ENCODE measurements at regions not wholly inside any gene's neighbourhood (a gene's known extent, or its start where the extent isn't known, plus 50 kb on each side); places are given as distances from the start of the nearest gene placed in this dataset.

DNA sequence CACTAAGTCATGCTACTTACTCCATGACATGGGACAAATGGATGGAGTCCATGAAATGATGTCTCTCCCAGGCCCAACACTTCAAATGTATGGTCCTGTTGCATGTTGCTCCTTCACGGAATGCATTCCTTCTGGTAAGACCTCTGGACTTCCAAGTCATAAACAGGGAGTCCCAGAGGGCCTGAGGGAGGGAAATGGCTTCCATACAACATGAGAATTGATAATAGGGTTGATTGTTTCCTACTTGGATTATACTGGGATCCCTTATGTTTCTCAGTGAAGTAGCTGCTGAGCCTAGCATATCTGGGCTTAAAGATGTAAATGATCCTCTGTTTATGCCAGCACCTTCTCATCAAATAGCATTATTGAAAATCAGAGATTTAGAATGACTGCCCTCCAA lies 104.2 kb upstream of the MAGI3 start:
- H3K4me3 ChIP-seq (ENCODE audit: low read depth, low read length): no peak overlapping the region
- no peak for DNase-seq (ENCODE audit: low read depth)
- TF ChIP-seq, protein P1, sequence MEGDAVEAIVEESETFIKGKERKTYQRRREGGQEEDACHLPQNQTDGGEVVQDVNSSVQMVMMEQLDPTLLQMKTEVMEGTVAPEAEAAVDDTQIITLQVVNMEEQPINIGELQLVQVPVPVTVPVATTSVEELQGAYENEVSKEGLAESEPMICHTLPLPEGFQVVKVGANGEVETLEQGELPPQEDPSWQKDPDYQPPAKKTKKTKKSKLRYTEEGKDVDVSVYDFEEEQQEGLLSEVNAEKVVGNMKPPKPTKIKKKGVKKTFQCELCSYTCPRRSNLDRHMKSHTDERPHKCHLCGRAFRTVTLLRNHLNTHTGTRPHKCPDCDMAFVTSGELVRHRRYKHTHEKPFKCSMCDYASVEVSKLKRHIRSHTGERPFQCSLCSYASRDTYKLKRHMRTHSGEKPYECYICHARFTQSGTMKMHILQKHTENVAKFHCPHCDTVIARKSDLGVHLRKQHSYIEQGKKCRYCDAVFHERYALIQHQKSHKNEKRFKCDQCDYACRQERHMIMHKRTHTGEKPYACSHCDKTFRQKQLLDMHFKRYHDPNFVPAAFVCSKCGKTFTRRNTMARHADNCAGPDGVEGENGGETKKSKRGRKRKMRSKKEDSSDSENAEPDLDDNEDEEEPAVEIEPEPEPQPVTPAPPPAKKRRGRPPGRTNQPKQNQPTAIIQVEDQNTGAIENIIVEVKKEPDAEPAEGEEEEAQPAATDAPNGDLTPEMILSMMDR (IDR thresholded peaks at IDR 0.05; ENCODE audit: control insufficient read depth, extremely low read depth, insufficient read depth): no peak

DNA sequence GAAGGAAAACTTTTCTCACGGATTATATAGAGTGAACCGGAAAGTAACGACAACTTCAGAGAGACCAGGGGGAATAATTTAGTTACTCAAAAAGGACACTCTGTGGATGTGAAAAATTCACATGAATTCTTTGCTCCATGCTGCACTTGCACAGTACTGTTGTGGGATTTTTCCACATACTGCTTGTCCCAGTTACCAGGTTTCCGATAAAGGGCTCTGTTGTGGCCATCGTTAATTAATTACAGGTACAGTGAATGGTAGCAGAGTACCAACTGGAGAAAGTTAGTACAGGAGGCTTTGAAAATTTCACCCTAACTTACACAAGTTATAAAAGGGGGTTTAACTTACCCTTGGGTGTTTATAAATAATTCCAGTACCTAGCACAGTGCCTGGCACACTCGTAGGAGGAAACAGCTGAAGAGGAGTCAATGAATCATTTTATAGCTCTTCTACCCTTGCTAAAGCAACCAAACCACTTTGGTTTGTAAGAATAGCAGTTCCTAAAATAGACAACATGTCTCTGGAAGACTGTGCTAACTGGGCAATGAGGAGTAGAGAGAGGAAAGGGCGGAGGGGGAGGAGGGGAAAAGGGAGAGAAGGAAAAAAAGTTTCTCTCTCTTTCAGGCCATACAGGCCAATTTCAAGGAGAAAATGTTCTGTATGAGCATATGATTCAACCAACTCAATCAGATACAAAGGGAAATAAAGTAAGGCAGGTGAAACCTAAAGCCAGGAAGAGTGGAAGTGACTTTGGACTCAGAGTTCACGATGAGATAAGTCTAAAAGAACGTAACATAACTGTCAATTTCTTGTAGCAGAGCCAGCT lies 98.3 kb upstream of the MAGI3 start:
- no peak for DNase-seq (ENCODE audit: low read depth)
- TF ChIP-seq, protein P1 (IDR thresholded peaks at IDR 0.05; ENCODE audit: control insufficient read depth, extremely low read depth, insufficient read depth): no peak

DNA sequence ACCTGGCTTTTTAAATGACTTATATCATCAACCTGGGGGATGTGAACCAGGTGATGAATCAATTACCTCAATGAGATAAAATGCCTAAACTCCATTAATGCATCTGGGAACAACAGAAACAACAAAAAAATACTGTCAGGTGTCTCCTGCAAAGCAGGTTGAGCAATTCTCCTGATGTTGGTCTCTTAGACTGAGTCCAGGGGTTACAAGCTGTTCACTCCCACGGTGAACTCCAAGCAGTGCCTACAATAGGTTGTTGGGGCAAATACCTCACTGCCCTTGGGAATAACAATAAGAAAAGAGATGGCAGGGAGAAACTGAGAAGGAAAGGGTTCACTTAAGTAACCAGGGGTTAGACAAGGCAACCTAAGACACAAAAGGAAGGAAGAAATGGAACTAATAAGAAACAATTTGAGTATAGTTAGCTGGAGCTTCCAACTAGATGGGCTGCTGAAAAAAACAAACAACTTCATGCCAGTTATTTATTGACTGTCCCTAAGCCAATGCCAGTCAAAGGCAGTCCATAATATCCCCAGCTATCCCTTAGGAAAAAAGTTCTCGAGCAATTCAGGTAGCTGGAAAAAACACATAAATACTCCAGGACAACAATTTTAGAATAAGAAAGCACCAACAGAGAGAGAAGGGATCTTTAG lies 97.6 kb upstream of the MAGI3 start:
- H3K4me3 ChIP-seq (ENCODE audit: low read depth, low read length): no peak overlapping the region
- TF ChIP-seq, protein P1 (IDR thresholded peaks at IDR 0.05; ENCODE audit: control insufficient read depth, extremely low read depth, insufficient read depth): no peak
- no peak for DNase-seq (ENCODE audit: low read depth)

More for the DNA sequence above, 98.3 kb upstream of the MAGI3 start:
- no peak overlapping the region for H3K4me3 ChIP-seq (ENCODE audit: low read depth, low read length)

DNA sequence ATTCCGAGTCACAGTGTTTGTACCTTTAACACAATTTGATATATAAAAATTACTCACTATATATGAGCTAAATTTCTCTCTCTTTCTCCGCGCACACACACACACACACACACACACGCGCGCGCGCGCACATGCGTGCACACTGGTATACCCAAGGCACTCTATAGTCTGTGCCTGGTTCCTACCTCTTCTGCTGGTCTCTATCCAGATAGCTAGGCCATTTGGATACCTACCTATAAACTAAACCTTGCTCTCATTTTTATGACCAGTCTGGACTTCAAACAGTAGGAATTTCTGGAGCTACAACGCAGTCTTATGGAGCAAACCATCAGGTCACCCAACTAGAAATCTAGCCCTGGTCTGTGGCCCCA lies 97.1 kb upstream of the MAGI3 start:
- no peak for DNase-seq (ENCODE audit: low read depth)
- TF ChIP-seq, protein P1 (IDR thresholded peaks at IDR 0.05; ENCODE audit: control insufficient read depth, extremely low read depth, insufficient read depth): no peak
- H3K4me3 ChIP-seq (ENCODE audit: low read depth, low read length): no peak overlapping the region

DNA sequence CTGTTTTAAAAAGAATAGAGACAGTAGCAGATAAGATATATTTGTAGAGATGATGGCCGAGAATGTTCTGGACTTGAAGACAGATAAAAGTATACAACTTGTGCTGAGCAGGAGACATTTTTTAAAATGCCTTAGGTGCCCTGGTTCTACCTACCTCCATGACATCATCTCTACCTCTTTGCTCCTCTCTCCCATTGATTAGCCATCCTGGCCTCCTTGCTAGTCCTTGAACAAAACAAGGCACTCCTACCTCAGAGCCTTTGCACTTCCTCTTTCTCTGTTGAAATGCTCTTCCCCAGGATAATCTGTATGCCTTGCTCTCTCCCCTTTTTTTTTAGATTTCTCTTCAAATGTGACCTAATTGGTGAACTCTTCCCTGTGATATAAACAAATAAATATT lies 92.6 kb upstream of the MAGI3 start:
- no peak overlapping the region for H3K4me3 ChIP-seq (ENCODE audit: low read depth, low read length)
- TF ChIP-seq, protein P1 (IDR thresholded peaks at IDR 0.05; ENCODE audit: control insufficient read depth, extremely low read depth, insufficient read depth): no peak
- no peak for DNase-seq (ENCODE audit: low read depth)

DNA sequence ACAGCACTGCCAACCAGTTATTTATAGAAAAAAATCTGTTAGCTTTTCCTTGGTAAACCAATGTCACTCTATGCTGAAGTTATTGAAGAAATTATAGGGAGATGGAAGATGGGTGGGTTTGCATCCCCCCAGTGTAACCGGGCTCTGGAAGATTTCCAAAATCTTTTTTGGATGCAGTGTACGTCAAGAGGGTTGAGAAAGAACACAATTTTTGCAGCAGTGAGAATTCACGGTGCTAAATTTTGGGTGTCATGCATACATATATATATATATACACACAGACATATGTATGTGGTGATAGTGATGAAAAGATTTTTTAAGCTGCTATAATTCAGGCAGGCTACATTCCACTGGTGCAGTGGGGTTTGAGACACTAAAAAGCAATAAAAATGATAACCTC lies 91.4 kb upstream of the MAGI3 start:
- no peak overlapping the region for H3K4me3 ChIP-seq (ENCODE audit: low read depth, low read length)
- TF ChIP-seq, protein P1 (IDR thresholded peaks at IDR 0.05; ENCODE audit: control insufficient read depth, extremely low read depth, insufficient read depth): no peak
- no peak for DNase-seq (ENCODE audit: low read depth)
